SK-N-SH (cell line): ENCODE measurements at regions not wholly inside any gene's neighbourhood (a gene's known extent, or its start where the extent isn't known, plus 50 kb on each side); places are given as distances from the start of the nearest gene placed in this dataset.

Source experiments
- GABPA ChIP-seq: IDR thresholded peaks from 2 replicates; pipeline ENCODE4 v1.4.0; 2012; ENCODE audit warnings: low read depth, mild to moderate bottlenecking
- GATA2 ChIP-seq: sonication (generic); formaldehyde crosslinking; IDR thresholded peaks from 2 replicates; pipeline ENCODE4 v1.5.0; 2020; ENCODE audit warnings: mild to moderate bottlenecking, missing genetic modification reagents
- RAD21 ChIP-seq: IDR thresholded peaks from 2 replicates; pipeline ENCODE4 v1.6.1; 2012; ENCODE audit warnings: mild to moderate bottlenecking, low read length
- RCOR1 ChIP-seq: fragments of 150-350 bp; IDR thresholded peaks from 2 replicates; pipeline ENCODE4 v1.6.1; 2017; ENCODE audit warnings: antibody characterized with exemption, low read length
- RXRA ChIP-seq: IDR thresholded peaks from 2 replicates; pipeline ENCODE4 v1.4.0; 2012; ENCODE audit warnings: low read depth, mild to moderate bottlenecking, borderline replicate concordance
- TAF1 ChIP-seq: IDR thresholded peaks from 2 replicates; pipeline ENCODE4 v1.6.1; 2012; ENCODE audit warnings: low read depth, mild to moderate bottlenecking, low read length, moderate library complexity, borderline replicate concordance
- USF1 ChIP-seq: IDR thresholded peaks from 2 replicates; pipeline ENCODE4 v1.4.0; 2012; ENCODE audit warnings: low read depth, borderline replicate concordance
- YY1 ChIP-seq: IDR thresholded peaks from 2 replicates; pipeline ENCODE4 v1.4.0; 2012; ENCODE audit warnings: low read depth, mild to moderate bottlenecking
- TF ChIP-seq, protein P1 (sequence below): fragments of 200-600 bp; sonication (generic); IDR thresholded peaks from 2 replicates; pipeline ENCODE4 v1.6.1; 2017; ENCODE audit warnings: antibody characterized with exemption, mild to moderate bottlenecking, moderate library complexity

GRCh38 chr4:8731364-8731763 lies 138.8 kb downstream of the CPZ start:
- TF ChIP-seq, protein P1, sequence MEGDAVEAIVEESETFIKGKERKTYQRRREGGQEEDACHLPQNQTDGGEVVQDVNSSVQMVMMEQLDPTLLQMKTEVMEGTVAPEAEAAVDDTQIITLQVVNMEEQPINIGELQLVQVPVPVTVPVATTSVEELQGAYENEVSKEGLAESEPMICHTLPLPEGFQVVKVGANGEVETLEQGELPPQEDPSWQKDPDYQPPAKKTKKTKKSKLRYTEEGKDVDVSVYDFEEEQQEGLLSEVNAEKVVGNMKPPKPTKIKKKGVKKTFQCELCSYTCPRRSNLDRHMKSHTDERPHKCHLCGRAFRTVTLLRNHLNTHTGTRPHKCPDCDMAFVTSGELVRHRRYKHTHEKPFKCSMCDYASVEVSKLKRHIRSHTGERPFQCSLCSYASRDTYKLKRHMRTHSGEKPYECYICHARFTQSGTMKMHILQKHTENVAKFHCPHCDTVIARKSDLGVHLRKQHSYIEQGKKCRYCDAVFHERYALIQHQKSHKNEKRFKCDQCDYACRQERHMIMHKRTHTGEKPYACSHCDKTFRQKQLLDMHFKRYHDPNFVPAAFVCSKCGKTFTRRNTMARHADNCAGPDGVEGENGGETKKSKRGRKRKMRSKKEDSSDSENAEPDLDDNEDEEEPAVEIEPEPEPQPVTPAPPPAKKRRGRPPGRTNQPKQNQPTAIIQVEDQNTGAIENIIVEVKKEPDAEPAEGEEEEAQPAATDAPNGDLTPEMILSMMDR, result no peak
- TF ChIP-seq GABPA (no peak), RCOR1 (no peak), YY1 (no peak), RXRA (no peak), TAF1 (no peak), USF1 (no peak), GATA2 (CRISPR knock-in tag) (no peak), RAD21 (no peak)
